ENCODE measurements at regions not wholly inside any gene's neighbourhood (a gene's known extent, or its start where the extent isn't known, plus 50 kb on each side); places are given as distances from the start of the nearest gene placed in this dataset.

DNA sequence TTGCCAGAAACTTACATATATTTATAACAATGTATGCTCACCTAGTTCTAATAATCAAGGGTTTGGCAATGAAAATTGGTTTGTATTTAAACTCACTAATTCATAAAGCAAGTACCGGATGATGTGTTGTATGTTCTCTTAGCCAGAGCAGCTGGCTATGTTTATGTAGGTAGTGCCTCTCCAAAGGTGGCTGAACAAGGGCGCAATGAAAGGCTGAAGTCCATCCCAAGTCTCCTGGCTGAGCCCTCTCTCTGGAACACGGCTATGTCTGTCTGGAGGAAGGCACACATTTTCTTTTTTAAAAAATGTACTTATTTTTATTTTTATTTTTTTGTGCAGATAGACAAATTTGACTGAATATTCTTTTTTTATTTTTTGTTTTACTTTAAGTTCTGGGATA lies 141.2 kb upstream of the DAB2 start:
- no peak overlapping the region for H2AFZ ChIP-seq (ENCODE audit: low read length)
- H3K79me2 ChIP-seq (ENCODE audit: low read length), result no peaks in the 10 kb centered on the region
- no peak for TF ChIP-seq EZH2 (optimal IDR thresholded peaks at IDR 0.05; ENCODE audit: low read depth, low read length)
- TF ChIP-seq, protein P1, sequence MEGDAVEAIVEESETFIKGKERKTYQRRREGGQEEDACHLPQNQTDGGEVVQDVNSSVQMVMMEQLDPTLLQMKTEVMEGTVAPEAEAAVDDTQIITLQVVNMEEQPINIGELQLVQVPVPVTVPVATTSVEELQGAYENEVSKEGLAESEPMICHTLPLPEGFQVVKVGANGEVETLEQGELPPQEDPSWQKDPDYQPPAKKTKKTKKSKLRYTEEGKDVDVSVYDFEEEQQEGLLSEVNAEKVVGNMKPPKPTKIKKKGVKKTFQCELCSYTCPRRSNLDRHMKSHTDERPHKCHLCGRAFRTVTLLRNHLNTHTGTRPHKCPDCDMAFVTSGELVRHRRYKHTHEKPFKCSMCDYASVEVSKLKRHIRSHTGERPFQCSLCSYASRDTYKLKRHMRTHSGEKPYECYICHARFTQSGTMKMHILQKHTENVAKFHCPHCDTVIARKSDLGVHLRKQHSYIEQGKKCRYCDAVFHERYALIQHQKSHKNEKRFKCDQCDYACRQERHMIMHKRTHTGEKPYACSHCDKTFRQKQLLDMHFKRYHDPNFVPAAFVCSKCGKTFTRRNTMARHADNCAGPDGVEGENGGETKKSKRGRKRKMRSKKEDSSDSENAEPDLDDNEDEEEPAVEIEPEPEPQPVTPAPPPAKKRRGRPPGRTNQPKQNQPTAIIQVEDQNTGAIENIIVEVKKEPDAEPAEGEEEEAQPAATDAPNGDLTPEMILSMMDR (IDR thresholded peaks at IDR 0.05; ENCODE audit: low read length), result no peak
- TF ChIP-seq EZH2phosphoT487 (IDR thresholded peaks at IDR 0.05; ENCODE audit: low read length), result no peak
- no peak overlapping the region for H3K9ac ChIP-seq (ENCODE audit: low read length)
- no peaks in the 10 kb centered on the region for H3K9me2 ChIP-seq (replicated peaks; ENCODE audit: insufficient read depth, low read length)
- H3K27me3 ChIP-seq (replicated peaks; ENCODE audit: insufficient read depth, low read length), result no peaks in the 10 kb centered on the region
- no peaks in the 10 kb centered on the region for H3K4me1 ChIP-seq (ENCODE audit: low read length)
- no peak overlapping the region for H3K4me2 ChIP-seq (ENCODE audit: low read depth, low read length)
- no peak overlapping the region for H3K27ac ChIP-seq (ENCODE audit: low read length)
- H4K20me1 ChIP-seq (ENCODE audit: insufficient read depth, low read length), result no peaks in the 10 kb centered on the region
- no peaks in the 10 kb centered on the region for H3F3A ChIP-seq (ENCODE audit: insufficient read depth, low read length)
- DNase-seq, result no peak
- no peaks in the 10 kb centered on the region for H3K9me3 ChIP-seq (replicated peaks; ENCODE audit: insufficient read depth, low read length)
- H3K4me3 ChIP-seq (ENCODE audit: low read length), result no peak overlapping the region
- no peaks in the 10 kb centered on the region for H3K36me3 ChIP-seq (replicated peaks; ENCODE audit: insufficient read depth, low read length)

DNA sequence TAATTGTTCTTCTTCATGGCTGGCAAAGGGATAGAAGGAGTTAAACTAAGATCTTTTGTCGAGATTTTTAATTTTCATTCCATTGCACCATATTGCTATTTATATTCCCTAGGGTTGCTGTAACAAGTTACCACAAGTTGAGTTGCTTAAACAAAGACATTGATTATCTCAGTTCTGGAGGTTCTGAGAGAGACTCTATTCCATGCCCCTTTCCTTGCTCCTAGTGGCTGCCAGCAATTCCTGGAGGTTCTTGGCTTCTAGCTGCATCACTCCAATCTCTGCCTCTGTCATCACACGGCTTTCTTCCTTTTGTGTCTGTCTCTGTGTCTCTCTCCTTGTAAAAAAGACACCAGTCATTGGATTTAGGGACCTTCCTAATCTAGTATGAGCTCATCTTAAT lies 136.6 kb upstream of the DAB2 start:
- Histone ChIP-seq H3K9me2 (replicated peaks; ENCODE audit: insufficient read depth, low read length) (no peaks in the 10 kb centered on the region), H3K4me3 (ENCODE audit: low read length) (no peak overlapping the region), H3K27me3 (replicated peaks; ENCODE audit: insufficient read depth, low read length) (no peaks in the 10 kb centered on the region), H4K20me1 (ENCODE audit: insufficient read depth, low read length) (no peaks in the 10 kb centered on the region), H3K4me2 (ENCODE audit: low read depth, low read length) (no peak overlapping the region), H3K9ac (ENCODE audit: low read length) (no peak overlapping the region), H3K27ac (ENCODE audit: low read length) (no peak overlapping the region), H3K79me2 (ENCODE audit: low read length) (no peaks in the 10 kb centered on the region), H2AFZ (ENCODE audit: low read length) (no peak overlapping the region), H3K36me3 (replicated peaks; ENCODE audit: insufficient read depth, low read length) (no peaks in the 10 kb centered on the region), H3F3A (ENCODE audit: insufficient read depth, low read length) (no peaks in the 10 kb centered on the region), H3K9me3 (replicated peaks; ENCODE audit: insufficient read depth, low read length) (no peaks in the 10 kb centered on the region), H3K4me1 (ENCODE audit: low read length) (no peaks in the 10 kb centered on the region)
- no peak for TF ChIP-seq EZH2phosphoT487 (IDR thresholded peaks at IDR 0.05; ENCODE audit: low read length)
- TF ChIP-seq, protein P1 (IDR thresholded peaks at IDR 0.05; ENCODE audit: low read length), result no peak
- TF ChIP-seq EZH2 (optimal IDR thresholded peaks at IDR 0.05; ENCODE audit: low read depth, low read length), result no peak
- no peak for DNase-seq

DNA sequence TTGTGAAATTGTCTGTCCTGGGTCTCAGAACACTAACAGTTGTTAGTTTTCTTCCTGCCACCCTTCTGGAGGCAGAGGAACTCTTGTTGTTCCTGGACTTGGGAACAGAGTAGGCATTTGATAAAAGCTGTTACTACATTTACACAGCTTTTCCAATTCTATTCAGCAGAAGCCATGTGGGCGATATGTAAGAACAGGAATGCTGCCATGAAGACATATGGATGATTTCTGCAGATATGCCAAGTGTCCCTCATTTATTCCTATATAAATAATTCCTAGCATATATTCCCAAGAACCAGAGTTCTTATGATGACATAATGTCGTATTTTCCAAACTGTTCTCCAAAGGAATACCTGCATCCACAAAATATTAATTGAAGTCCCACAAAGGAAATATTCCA lies 135.9 kb upstream of the DAB2 start:
- Histone ChIP-seq H4K20me1 (ENCODE audit: insufficient read depth, low read length) (no peaks in the 10 kb centered on the region), H2AFZ (ENCODE audit: low read length) (no peak overlapping the region), H3K9me3 (replicated peaks; ENCODE audit: insufficient read depth, low read length) (no peaks in the 10 kb centered on the region), H3F3A (ENCODE audit: insufficient read depth, low read length) (no peaks in the 10 kb centered on the region), H3K4me3 (ENCODE audit: low read length) (no peak overlapping the region), H3K4me1 (ENCODE audit: low read length) (no peaks in the 10 kb centered on the region), H3K9me2 (replicated peaks; ENCODE audit: insufficient read depth, low read length) (no peaks in the 10 kb centered on the region), H3K36me3 (replicated peaks; ENCODE audit: insufficient read depth, low read length) (no peaks in the 10 kb centered on the region), H3K9ac (ENCODE audit: low read length) (no peak overlapping the region), H3K4me2 (ENCODE audit: low read depth, low read length) (no peak overlapping the region), H3K27me3 (replicated peaks; ENCODE audit: insufficient read depth, low read length) (no peaks in the 10 kb centered on the region), H3K79me2 (ENCODE audit: low read length) (no peaks in the 10 kb centered on the region), H3K27ac (ENCODE audit: low read length) (no peak overlapping the region)
- TF ChIP-seq, protein P1 (IDR thresholded peaks at IDR 0.05; ENCODE audit: low read length), result no peak
- no peak for TF ChIP-seq EZH2 (optimal IDR thresholded peaks at IDR 0.05; ENCODE audit: low read depth, low read length)
- no peak for TF ChIP-seq EZH2phosphoT487 (IDR thresholded peaks at IDR 0.05; ENCODE audit: low read length)
- no peak for DNase-seq

Data from MM.1S (cell line).